Ascending aorta (tissue), 2 donors: ENCODE measurements at regions not wholly inside any gene's neighbourhood (a gene's known extent, or its start where the extent isn't known, plus 50 kb on each side); places are given as distances from the start of the nearest gene placed in this dataset.

Source experiments
- DNase-seq, 2 donors: peaks; one replicate each; pipeline ENCODE4 v3.0.0-alpha.2; 2019; ENCODE audit warnings: low spot score in 2 of 2
- H3K27ac ChIP-seq, 2 donors: fragments of 200-600 bp; sonication (generic); one replicate each; pipeline ENCODE4 v1.5.1; 2016 to 2017; ENCODE audit warnings: mild to moderate bottlenecking in 1 of 2
- H3K27me3 ChIP-seq: fragments of 200-600 bp; sonication (generic); one replicate; pipeline ENCODE4 v1.5.1; 2017
- H3K36me3 ChIP-seq, 2 donors: fragments of 200-600 bp; sonication (generic); one replicate each; pipeline ENCODE4 v1.5.1; 2016
- H3K4me1 ChIP-seq, 2 donors: fragments of 200-600 bp; sonication (generic); one replicate each; pipeline ENCODE4 v1.5.1; 2016 to 2017; ENCODE audit warnings: mild to moderate bottlenecking in 1 of 2
- H3K4me3 ChIP-seq, 2 donors: fragments of 200-600 bp; sonication (generic); one replicate each; pipeline ENCODE4 v1.5.1; 2016 to 2017; ENCODE audit warnings: mild to moderate bottlenecking in 1 of 2
- H3K9me3 ChIP-seq, 2 donors: fragments of 200-600 bp; sonication (generic); one replicate each; pipeline ENCODE4 v1.5.1; 2016
- intact Hi-C: fragments of 100-400 bp; cut with DNase I; formaldehyde crosslinking; loops from one replicate; pipeline ENCODE4 v1.15.1; 2023
- TF ChIP-seq, protein P1 (sequence below), 3 experiments: fragments of 200-600 bp in 2 of 3; fragments of 450-650 bp in 1 of 3; sonication (generic) in 2 of 3; IDR thresholded peaks; one replicate each; pipeline ENCODE4 v1.5.1; 2016 to 2019; ENCODE audit warnings: antibody characterized with exemption in 3 of 3, mild to moderate bottlenecking in 1 of 3, moderate library complexity in 1 of 3

DNA sequence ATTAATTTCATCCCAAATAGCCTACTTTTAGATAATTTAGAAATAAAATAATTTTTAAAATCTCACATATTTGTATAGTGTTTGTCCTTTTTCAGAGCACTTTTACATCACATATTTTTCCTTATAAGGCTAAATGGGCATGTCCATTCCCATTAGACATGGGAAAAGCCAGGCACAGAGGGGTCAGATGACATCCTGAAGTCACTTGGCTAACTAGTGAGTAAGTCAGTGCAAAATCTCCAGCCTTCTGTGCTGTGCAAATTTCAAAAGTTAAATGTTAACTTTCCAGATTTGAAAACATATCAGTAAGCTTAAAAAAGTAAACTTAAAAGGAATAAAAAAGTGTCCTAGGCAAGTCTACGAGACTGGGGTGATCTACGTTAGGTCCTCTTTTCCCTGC is 117.4 kb downstream of the EMP1 start:
- intact Hi-C loops = no loop called here
- DNase-seq = no peak
- TF ChIP-seq, protein P1, sequence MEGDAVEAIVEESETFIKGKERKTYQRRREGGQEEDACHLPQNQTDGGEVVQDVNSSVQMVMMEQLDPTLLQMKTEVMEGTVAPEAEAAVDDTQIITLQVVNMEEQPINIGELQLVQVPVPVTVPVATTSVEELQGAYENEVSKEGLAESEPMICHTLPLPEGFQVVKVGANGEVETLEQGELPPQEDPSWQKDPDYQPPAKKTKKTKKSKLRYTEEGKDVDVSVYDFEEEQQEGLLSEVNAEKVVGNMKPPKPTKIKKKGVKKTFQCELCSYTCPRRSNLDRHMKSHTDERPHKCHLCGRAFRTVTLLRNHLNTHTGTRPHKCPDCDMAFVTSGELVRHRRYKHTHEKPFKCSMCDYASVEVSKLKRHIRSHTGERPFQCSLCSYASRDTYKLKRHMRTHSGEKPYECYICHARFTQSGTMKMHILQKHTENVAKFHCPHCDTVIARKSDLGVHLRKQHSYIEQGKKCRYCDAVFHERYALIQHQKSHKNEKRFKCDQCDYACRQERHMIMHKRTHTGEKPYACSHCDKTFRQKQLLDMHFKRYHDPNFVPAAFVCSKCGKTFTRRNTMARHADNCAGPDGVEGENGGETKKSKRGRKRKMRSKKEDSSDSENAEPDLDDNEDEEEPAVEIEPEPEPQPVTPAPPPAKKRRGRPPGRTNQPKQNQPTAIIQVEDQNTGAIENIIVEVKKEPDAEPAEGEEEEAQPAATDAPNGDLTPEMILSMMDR (IDR thresholded peaks at IDR 0.05) = no peak

DNA sequence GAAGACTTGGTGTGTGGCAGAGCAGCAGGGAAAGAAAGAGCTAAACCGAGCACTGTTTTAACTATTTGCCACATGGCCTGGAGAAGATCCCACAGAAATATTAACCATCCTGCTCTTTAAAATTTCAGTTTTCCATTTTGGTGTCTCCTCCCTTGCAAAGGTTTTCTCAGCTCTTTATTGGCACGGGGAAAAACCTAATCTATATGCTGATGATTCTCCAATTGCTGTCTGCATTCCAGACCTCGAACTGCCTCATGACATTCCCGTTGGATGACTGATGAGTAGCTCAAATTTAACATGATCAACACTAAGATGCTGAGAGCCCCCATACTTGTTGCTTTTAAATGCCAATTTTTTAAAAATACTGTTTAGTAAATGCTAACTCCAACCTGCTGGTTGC is 115.0 kb downstream of the EMP1 start:
- H3K4me1 ChIP-seq = no peaks in the 10 kb centered on the region
- H3K4me3 ChIP-seq = no peak overlapping the region
- no peaks in the 10 kb centered on the region for H3K27me3 ChIP-seq
- no peak for DNase-seq
- intact Hi-C loops = no loop called here
- no peaks in the 10 kb centered on the region for H3K9me3 ChIP-seq
- no peak overlapping the region for H3K27ac ChIP-seq
- TF ChIP-seq, protein P1 (IDR thresholded peaks at IDR 0.05) = no peak
- no peaks in the 10 kb centered on the region for H3K36me3 ChIP-seq

More for the DNA sequence above, 117.4 kb downstream of the EMP1 start:
- H3K27ac ChIP-seq = no peak overlapping the region
- H3K4me1 ChIP-seq = no peaks in the 10 kb centered on the region
- no peaks in the 10 kb centered on the region for H3K36me3 ChIP-seq
- H3K4me3 ChIP-seq = no peak overlapping the region
- H3K27me3 ChIP-seq = no peaks in the 10 kb centered on the region
- H3K9me3 ChIP-seq = no peaks in the 10 kb centered on the region

DNA sequence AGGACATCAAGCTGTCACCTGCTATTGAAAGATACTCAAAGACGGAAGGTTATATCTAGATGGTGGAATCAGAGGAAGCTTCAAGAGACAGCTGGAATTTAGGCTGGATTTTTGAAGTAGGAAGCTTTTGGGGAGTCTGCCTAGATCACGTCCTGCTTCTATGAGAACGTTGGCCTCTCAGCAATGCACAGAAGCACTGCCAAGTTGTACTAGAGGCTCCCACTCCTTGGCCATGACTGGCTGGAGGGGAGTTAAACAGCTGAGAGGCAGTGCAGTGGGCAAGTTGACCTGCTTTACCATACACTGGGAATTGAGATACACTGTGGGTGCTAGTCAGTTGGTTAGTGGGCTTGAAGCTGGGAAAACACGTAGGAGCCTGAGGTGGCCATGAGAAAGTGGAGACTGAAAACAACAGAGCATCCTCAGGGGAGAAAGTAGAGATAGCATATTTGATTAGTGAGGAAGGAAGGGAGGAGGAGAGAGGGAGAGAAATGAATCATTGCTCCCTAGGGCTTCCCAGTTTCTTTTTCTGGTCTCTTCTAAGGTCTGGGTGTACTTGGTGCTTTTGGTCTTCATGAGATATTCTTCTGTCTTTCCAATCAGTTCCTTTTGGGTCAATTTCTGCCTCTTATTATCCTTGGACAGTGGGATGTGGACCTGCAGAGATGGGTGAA is 110.8 kb downstream of the EMP1 start:
- DNase-seq = no peak
- Histone ChIP-seq H3K27ac (no peak overlapping the region), H3K4me1 (no peaks in the 10 kb centered on the region), H3K9me3 (no peaks in the 10 kb centered on the region), H3K27me3 (no peaks in the 10 kb centered on the region), H3K36me3 (no peaks in the 10 kb centered on the region), H3K4me3 (no peak overlapping the region)
- intact Hi-C loops = no loop called here
- TF ChIP-seq, protein P1 (IDR thresholded peaks at IDR 0.05) = no peak

DNA sequence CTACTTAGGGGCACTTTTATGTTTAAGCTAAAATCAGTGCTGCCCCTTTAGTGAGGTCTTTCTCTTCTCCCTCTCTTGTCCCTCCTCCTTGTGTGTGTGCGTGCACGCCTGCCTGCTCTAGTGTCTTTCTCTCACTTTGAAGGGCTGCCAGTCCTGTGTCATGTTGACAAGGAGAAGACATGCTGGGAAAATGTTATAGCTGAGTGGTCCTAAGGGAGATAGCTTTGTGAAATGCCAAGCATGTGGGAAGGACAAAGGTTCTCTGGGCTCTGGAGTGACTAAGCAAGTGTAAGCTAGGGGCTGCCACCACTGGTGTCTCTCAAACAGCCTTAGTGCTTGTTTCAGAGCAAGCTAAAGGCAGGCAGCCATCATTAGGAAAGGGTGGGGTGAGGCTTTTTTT is 108.4 kb downstream of the EMP1 start:
- TF ChIP-seq, protein P1 (IDR thresholded peaks at IDR 0.05) = no peak
- Histone ChIP-seq H3K27me3 (no peaks in the 10 kb centered on the region), H3K4me1 (no peaks in the 10 kb centered on the region), H3K4me3 (no peak overlapping the region), H3K9me3 (no peaks in the 10 kb centered on the region), H3K36me3 (no peaks in the 10 kb centered on the region), H3K27ac (no peak overlapping the region)
- intact Hi-C loops = no loop called here
- DNase-seq = no peak

DNA sequence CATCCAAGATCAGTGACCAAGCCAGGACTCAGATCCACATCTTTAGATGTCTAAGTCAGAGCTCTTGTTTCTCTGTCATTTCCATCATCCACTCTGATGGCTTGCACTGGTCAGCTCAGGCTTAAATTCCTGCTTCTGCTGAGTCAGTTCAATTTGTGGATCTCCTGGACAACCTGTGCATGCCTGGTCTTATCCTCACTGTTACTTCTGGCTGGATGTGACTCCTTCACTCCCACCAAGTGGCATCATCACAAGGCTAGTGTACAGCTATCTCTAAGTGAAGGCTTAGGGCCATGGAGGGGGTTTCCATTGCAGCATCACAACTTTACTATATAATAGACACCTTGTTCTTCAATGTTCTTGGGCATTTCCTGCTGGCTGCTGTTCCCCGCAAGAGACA is 102.9 kb downstream of the EMP1 start:
- Histone ChIP-seq H3K4me1 (no peaks in the 10 kb centered on the region), H3K27me3 (no peaks in the 10 kb centered on the region), H3K9me3 (no peaks in the 10 kb centered on the region), H3K4me3 (no peak overlapping the region), H3K36me3 (no peaks in the 10 kb centered on the region), H3K27ac (no peak overlapping the region)
- no peak for DNase-seq
- TF ChIP-seq, protein P1 (IDR thresholded peaks at IDR 0.05) = no peak
- intact Hi-C loops = no loop called here

DNA sequence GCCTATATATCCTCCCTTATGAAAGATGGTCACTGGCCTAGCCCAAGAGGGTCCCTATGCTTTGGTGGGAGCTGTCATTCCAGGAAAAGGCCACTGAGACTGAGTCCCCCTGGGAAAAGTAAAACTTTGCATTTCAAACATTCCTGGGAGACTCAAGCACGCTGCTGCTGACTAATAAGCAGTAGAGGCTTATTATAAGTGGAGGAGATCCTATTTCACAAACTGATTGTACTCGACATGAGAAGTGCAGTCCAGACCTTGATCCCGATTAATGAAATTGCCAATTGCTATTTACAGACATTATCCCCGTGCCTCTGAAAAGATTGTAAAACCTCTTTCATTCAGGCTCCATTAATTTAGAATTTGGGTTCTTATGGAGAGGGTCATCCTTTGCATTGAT is 96.6 kb downstream of the EMP1 start:
- no peak for DNase-seq
- H3K27ac ChIP-seq = no peak overlapping the region
- H3K4me3 ChIP-seq = no peak overlapping the region
- no peaks in the 10 kb centered on the region for H3K36me3 ChIP-seq
- no peaks in the 10 kb centered on the region for H3K27me3 ChIP-seq
- H3K9me3 ChIP-seq = no peaks in the 10 kb centered on the region
- intact Hi-C loops = no loop called here
- TF ChIP-seq, protein P1 (IDR thresholded peaks at IDR 0.05) = no peak
- no peaks in the 10 kb centered on the region for H3K4me1 ChIP-seq
